KMS-11 (cell line): ENCODE measurements at regions not wholly inside any gene's neighbourhood (a gene's known extent, or its start where the extent isn't known, plus 50 kb on each side); places are given as distances from the start of the nearest gene placed in this dataset.

Experiments used
- H2AFZ ChIP-seq: fragments of 200-600 bp; sonication (generic); 2 replicates; pipeline ENCODE4 v1.6.1; 2016; ENCODE audit warnings: antibody characterized with exemption, mixed run types, low read depth
- H3K27ac ChIP-seq: fragments of 200-600 bp; sonication (generic); 2 replicates; pipeline ENCODE4 v1.6.1; 2016; ENCODE audit warnings: mild to moderate bottlenecking, mixed run types
- H3K27me3 ChIP-seq: fragments of 200-600 bp; sonication (generic); 2 replicates; pipeline ENCODE4 v1.6.1; 2017; ENCODE audit warnings: mild to moderate bottlenecking, low read depth, mixed run types, moderate library complexity; ENCODE audit not compliant: insufficient read depth
- H3K36me3 ChIP-seq: fragments of 200-600 bp; sonication (generic); 2 replicates; pipeline ENCODE4 v1.6.1; 2017; ENCODE audit warnings: mild to moderate bottlenecking, mixed run types; ENCODE audit not compliant: insufficient read depth
- H3K4me1 ChIP-seq: fragments of 200-600 bp; sonication (generic); 2 replicates; pipeline ENCODE4 v1.6.1; 2016; ENCODE audit warnings: mild to moderate bottlenecking, low read depth, mixed run types; ENCODE audit not compliant: poor library complexity, severe bottlenecking
- H3K4me2 ChIP-seq: fragments of 200-600 bp; sonication (generic); 2 replicates; pipeline ENCODE4 v1.7.0; 2016; ENCODE audit warnings: mild to moderate bottlenecking, mixed run types
- H3K4me3 ChIP-seq: fragments of 200-600 bp; sonication (generic); IDR thresholded peaks from 2 replicates; pipeline ENCODE4 v1.6.1; 2017; ENCODE audit warnings: low read depth, low read length, mixed read lengths; ENCODE audit not compliant: insufficient read depth
- H3K79me2 ChIP-seq: fragments of 200-600 bp; sonication (generic); 2 replicates; pipeline ENCODE4 v1.6.1; 2016; ENCODE audit warnings: low read depth, mixed run types; ENCODE audit not compliant: insufficient read depth
- H3K9ac ChIP-seq: fragments of 200-600 bp; sonication (generic); 2 replicates; pipeline ENCODE4 v1.6.1; 2016; ENCODE audit warnings: mild to moderate bottlenecking, mixed run types
- H4K20me1 ChIP-seq: fragments of 200-600 bp; sonication (generic); 2 replicates; pipeline ENCODE4 v1.6.1; 2016; ENCODE audit warnings: mild to moderate bottlenecking, mixed run types; ENCODE audit not compliant: insufficient read depth
- TF ChIP-seq, protein P1 (sequence below): fragments of 200-600 bp; sonication (generic); conservative IDR thresholded peaks from 2 replicates; pipeline ENCODE4 v1.6.1; 2017; ENCODE audit warnings: low read depth, mild to moderate bottlenecking, antibody characterized with exemption, low read length, moderate library complexity, mixed read lengths

- no peaks in the 10 kb centered on the region for H3K79me2 ChIP-seq
Measured at GRCh38 chr18:3333056-3333720, 71.3 kb downstream of the MYL12B start.

DNA sequence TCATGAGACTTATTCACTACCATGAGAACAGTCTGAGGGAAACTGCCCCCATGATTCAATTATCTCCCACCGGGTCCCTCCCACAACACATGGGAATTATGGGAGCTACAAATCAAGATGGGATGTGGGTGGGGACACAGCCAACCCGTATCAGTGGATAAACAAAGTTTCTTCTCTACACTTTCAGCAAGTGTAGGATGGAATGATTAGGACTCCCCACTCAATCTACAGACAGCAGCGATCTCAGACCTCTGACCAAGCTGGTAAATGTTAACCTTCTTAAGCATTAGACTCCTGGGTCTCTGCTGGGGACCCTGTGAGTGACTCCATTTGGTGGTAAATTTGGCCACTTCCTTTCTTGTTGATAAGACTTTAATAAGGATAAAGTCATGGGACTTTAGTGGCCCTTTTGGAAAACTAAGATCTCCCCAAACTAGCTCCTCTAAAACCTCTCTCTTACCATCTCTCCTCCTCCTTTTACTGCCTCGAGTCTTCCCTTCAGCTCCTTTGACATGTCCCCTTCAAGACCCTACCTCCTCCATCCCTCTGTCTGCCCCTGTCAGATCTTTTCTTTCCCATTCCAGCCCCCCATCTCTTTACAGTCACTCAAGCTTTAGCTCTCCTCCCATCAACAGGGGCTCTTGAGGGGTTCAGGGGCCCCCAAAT lies 71.9 kb downstream of the MYL12B start:
- Histone ChIP-seq H4K20me1 (no peaks in the 10 kb centered on the region), H3K36me3 (no peaks in the 10 kb centered on the region), H3K79me2 (no peaks in the 10 kb centered on the region), H3K27me3 (no peaks in the 10 kb centered on the region), H3K4me3 (no peak overlapping the region), H3K4me1 (no peaks in the 10 kb centered on the region), H3K9ac (no peak overlapping the region), H3K27ac (no peak overlapping the region), H3K4me2 (no peak overlapping the region), H2AFZ (no peak overlapping the region)
- TF ChIP-seq, protein P1, sequence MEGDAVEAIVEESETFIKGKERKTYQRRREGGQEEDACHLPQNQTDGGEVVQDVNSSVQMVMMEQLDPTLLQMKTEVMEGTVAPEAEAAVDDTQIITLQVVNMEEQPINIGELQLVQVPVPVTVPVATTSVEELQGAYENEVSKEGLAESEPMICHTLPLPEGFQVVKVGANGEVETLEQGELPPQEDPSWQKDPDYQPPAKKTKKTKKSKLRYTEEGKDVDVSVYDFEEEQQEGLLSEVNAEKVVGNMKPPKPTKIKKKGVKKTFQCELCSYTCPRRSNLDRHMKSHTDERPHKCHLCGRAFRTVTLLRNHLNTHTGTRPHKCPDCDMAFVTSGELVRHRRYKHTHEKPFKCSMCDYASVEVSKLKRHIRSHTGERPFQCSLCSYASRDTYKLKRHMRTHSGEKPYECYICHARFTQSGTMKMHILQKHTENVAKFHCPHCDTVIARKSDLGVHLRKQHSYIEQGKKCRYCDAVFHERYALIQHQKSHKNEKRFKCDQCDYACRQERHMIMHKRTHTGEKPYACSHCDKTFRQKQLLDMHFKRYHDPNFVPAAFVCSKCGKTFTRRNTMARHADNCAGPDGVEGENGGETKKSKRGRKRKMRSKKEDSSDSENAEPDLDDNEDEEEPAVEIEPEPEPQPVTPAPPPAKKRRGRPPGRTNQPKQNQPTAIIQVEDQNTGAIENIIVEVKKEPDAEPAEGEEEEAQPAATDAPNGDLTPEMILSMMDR = no peak

More at GRCh38 chr18:3333056-3333720, 71.3 kb downstream of the MYL12B start:
- Histone ChIP-seq H3K4me1 (no peaks in the 10 kb centered on the region), H3K4me2 (no peak overlapping the region), H4K20me1 (no peaks in the 10 kb centered on the region), H3K36me3 (no peaks in the 10 kb centered on the region), H3K27ac (no peak overlapping the region), H2AFZ (no peak overlapping the region), H3K9ac (no peak overlapping the region), H3K4me3 (no peak overlapping the region), H3K27me3 (no peaks in the 10 kb centered on the region)
- TF ChIP-seq, protein P1 = no peak

DNA sequence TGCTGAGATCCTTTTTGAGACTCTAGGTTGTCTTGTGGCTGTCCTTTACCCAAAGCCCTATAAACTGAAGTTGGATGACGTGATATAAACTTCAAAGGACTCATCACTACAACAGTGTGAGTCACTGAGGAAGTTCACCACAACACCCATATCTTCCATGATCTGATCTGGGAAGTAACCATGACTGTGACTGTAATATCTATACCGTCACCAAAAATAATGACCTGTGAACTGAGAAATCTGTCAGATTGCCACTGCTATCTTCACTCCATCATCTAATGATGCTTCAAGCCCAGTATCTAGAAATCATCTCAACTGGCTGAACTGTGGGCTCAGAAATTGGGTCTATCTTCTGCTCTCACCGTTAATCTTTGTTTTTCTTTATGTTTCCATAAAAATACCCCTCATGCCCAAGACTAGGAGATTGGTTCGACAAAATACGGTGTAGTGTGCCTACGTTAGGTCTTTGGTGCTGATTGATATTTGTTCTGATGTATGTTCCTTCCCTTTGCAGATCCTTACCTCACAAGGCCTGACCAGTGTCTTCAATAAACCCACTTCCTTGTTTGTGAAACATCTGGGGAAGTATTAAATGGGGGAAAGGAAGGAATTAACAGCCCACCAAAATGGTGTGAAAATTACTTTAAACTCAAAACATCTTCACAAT lies 78.2 kb downstream of the MYL12B start:
- TF ChIP-seq, protein P1 = no peak
- Histone ChIP-seq H2AFZ (no peak overlapping the region), H3K79me2 (no peaks in the 10 kb centered on the region), H3K27me3 (no peaks in the 10 kb centered on the region), H3K9ac (no peak overlapping the region), H3K27ac (no peak overlapping the region), H4K20me1 (no peaks in the 10 kb centered on the region), H3K36me3 (no peaks in the 10 kb centered on the region), H3K4me2 (no peak overlapping the region), H3K4me3 (no peak overlapping the region), H3K4me1 (no peaks in the 10 kb centered on the region)

DNA sequence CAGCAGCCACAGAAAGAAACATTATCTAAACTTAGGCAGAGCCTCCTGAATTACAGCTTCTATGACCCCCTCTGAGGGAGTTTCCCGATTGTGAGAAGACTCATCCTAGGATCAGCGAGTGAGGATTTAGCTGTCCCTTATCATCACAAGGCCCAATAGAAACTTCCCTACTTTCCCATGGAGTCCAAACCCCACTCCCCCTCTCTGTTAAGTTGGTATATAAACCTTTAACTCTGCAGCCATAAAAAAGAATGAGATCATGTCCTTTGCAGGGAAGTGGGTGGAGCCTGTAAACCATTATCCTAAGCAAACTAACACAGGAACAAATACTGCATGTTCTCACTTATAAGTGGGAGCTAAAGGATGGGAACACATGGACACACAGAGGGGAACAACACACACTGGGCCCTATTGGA lies 78.8 kb downstream of the MYL12B start:
- no peak overlapping the region for H3K4me3 ChIP-seq
- H3K79me2 ChIP-seq = no peaks in the 10 kb centered on the region
- TF ChIP-seq, protein P1 = no peak
- H3K27ac ChIP-seq = no peak overlapping the region
- H3K9ac ChIP-seq = no peak overlapping the region
- H3K4me2 ChIP-seq = no peak overlapping the region
- no peaks in the 10 kb centered on the region for H3K4me1 ChIP-seq
- no peaks in the 10 kb centered on the region for H3K27me3 ChIP-seq
- H3K36me3 ChIP-seq = no peaks in the 10 kb centered on the region
- H4K20me1 ChIP-seq = no peaks in the 10 kb centered on the region
- no peak overlapping the region for H2AFZ ChIP-seq
